ENCODE measurements at regions not wholly inside any gene's neighbourhood (a gene's known extent, or its start where the extent isn't known, plus 50 kb on each side); places are given as distances from the start of the nearest gene placed in this dataset.
"Not testable (repeated sequence)": the region's sequence is repeated elsewhere in the genome, so short reads cannot be mapped to it uniquely, and the experiment has no call there.

GRCh38 chr13:68535329-68535728, 1305.2 kb upstream of the PCDH9 start:
- intact Hi-C loops (cut with micrococcal nuclease): no loop called here
- no peak for ATAC-seq (ENCODE audit: low read depth)

GRCh38 chr13:68527167-68527566, 1297.0 kb upstream of the PCDH9 start:
- H3K27me3 Mint-ChIP-seq; POLR2A ChIA-PET; CTCF ChIA-PET; intact Hi-C loops (cut with micrococcal nuclease); DNase-seq; H3K36me3 Mint-ChIP-seq (ENCODE audit: low read depth); H3K4me3 Mint-ChIP-seq; H3K27ac Mint-ChIP-seq; ATAC-seq (ENCODE audit: low read depth): not testable (repeated sequence)
- H3K4me1 Mint-ChIP-seq: peaks cover 27% of the 10 kb centered on the region
- H3K9me3 Mint-ChIP-seq: peaks cover 19% of the 10 kb centered on the region

More at GRCh38 chr13:68535329-68535728, 1305.2 kb upstream of the PCDH9 start:
- Mint-ChIP-seq H3K9me3 (peaks cover 3% of the 10 kb centered on the region), H3K4me1 (no peaks in the 10 kb centered on the region), H3K36me3 (ENCODE audit: low read depth) (no peaks in the 10 kb centered on the region), H3K27me3 (no peaks in the 10 kb centered on the region), H3K27ac (no peak overlapping the region), H3K4me3 (no peak overlapping the region)
- ChIA-PET POLR2A (no interaction called here), CTCF (no interaction called here)
- TF ChIP-seq, protein P1, sequence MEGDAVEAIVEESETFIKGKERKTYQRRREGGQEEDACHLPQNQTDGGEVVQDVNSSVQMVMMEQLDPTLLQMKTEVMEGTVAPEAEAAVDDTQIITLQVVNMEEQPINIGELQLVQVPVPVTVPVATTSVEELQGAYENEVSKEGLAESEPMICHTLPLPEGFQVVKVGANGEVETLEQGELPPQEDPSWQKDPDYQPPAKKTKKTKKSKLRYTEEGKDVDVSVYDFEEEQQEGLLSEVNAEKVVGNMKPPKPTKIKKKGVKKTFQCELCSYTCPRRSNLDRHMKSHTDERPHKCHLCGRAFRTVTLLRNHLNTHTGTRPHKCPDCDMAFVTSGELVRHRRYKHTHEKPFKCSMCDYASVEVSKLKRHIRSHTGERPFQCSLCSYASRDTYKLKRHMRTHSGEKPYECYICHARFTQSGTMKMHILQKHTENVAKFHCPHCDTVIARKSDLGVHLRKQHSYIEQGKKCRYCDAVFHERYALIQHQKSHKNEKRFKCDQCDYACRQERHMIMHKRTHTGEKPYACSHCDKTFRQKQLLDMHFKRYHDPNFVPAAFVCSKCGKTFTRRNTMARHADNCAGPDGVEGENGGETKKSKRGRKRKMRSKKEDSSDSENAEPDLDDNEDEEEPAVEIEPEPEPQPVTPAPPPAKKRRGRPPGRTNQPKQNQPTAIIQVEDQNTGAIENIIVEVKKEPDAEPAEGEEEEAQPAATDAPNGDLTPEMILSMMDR (IDR thresholded peaks at IDR 0.05): no peak
- DNase-seq: no peak

GRCh38 chr13:68523838-68524424, 1293.8 kb upstream of the PCDH9 start:
- Mint-ChIP-seq H3K4me1 (peaks cover 27% of the 10 kb centered on the region), H3K9me3 (peaks cover 19% of the 10 kb centered on the region), H3K27me3 (no peaks in the 10 kb centered on the region), H3K4me3 (no peak overlapping the region), H3K36me3 (ENCODE audit: low read depth) (no peaks in the 10 kb centered on the region), H3K27ac (no peak overlapping the region)
- intact Hi-C loops (cut with micrococcal nuclease): no loop called here
- ATAC-seq (ENCODE audit: low read depth) (no peak), DNase-seq (no peak)
- POLR2A ChIA-PET: no interaction called here
- CTCF ChIA-PET: no interaction called here
- TF ChIP-seq, protein P1 (IDR thresholded peaks at IDR 0.05): no peak

DNA sequence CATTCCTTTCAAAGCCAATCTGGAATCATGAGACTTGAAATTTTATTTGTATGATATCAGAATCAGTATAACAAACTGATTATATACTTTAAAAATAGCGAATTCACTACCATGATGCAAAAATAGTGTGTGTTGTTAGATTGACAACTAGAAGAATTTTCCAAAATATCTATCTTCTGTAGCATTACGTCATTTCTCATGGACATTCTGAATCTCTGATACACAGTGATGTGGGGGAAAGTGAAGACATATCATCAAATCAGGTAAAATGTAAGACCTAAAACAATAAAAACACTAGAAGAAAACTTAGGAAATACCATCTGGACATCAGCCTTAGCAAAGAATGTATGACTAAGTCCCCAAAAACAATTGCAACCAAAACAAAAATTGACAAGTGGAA, 1292.0 kb upstream of the PCDH9 start:
- POLR2A ChIA-PET: no interaction called here
- intact Hi-C loops (cut with micrococcal nuclease): no loop called here
- CTCF ChIA-PET: no interaction called here
- ATAC-seq (ENCODE audit: low read depth) (no peak), DNase-seq (no peak)
- H3K9me3 Mint-ChIP-seq: peaks cover 7% of the 10 kb centered on the region
- no peaks in the 10 kb centered on the region for H3K36me3 Mint-ChIP-seq (ENCODE audit: low read depth)
- H3K4me3 Mint-ChIP-seq: no peak overlapping the region
- TF ChIP-seq, protein P1 (IDR thresholded peaks at IDR 0.05): no peak
- no peaks in the 10 kb centered on the region for H3K27me3 Mint-ChIP-seq
- no peak overlapping the region for H3K27ac Mint-ChIP-seq
- H3K4me1 Mint-ChIP-seq: peaks cover 20% of the 10 kb centered on the region

DNA sequence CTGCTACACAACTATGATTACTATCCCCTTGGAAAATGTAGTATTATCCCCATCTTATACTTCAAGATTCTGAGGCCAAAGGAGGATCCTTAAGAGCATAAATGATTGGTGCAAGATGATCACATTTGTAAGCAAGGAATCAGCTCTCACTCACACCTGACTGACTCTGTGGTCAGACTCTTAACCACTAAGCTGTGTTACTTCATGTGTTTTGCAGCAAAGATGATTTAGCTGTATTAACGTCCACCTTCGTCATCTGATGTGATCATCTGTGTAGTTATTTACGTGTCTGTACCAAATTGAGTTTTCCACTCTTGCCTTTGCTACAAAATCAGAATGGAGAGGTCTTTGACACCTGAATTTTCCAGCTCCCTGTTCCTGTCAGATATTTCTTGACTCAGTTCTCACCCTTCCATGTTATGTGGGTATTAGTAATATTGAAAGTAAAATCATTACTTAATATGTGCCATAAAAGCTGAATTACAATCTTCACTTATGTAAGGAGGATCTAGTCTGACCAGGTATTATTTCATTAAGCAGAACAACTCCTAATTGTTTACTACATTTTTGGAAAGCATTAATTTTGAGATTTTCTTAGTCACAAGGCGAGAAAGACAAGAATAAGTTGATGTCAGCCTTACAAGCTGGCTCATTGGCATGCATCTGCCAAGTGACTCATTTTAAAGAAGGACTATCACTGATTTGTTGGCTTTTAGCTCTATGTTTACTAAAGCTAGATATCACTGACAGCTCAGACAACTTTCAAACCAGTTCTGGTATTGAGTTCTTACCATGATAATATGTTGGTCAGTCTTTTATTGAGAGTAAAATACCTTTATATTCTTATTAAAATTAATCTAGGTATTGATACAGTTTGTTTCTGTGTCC, 1279.8 kb upstream of the PCDH9 start:
- intact Hi-C loops (cut with micrococcal nuclease): no loop called here
- peaks cover 7% of the 10 kb centered on the region for H3K4me1 Mint-ChIP-seq
- H3K4me3 Mint-ChIP-seq: no peak overlapping the region
- H3K36me3 Mint-ChIP-seq (ENCODE audit: low read depth): no peaks in the 10 kb centered on the region
- no peaks in the 10 kb centered on the region for H3K27me3 Mint-ChIP-seq
- TF ChIP-seq, protein P1 (IDR thresholded peaks at IDR 0.05): no peak
- ChIA-PET POLR2A (no interaction called here), CTCF (no interaction called here)
- no peak overlapping the region for H3K27ac Mint-ChIP-seq
- ATAC-seq (ENCODE audit: low read depth) (peak; percentile 52), DNase-seq (no peak)
- peaks cover 2% of the 10 kb centered on the region for H3K9me3 Mint-ChIP-seq

Measured in activated B cell treated with CpG ODN at 0.5 μM for 24 hours (primary cell).